ENCODE measurements at regions not wholly inside any gene's neighbourhood (a gene's known extent, or its start where the extent isn't known, plus 50 kb on each side); places are given as distances from the start of the nearest gene placed in this dataset.

GRCh38 chr5:54832858-54833257 is 152.5 kb downstream of the ESM1 start:
- no peak overlapping the region for H3K27ac ChIP-seq (ENCODE audit: low read length)
- no peak for ATAC-seq
- H3K4me1 ChIP-seq (ENCODE audit: control insufficient read depth, insufficient read depth, low read length) = peaks cover 10% of the 10 kb centered on the region
- DNase-seq = no peak
- H3K9me3 ChIP-seq (ENCODE audit: control insufficient read depth, low read length) = no peaks in the 10 kb centered on the region
- intact Hi-C loops (cut with DNase I) = no loop called here
- H3K4me3 ChIP-seq (ENCODE audit: low read length) = no peak overlapping the region
- H3K27me3 ChIP-seq (ENCODE audit: control insufficient read depth, insufficient read depth) = no peaks in the 10 kb centered on the region
- 80% methylated on average over 5 of the region's 5 CpGs for WGBS

DNA sequence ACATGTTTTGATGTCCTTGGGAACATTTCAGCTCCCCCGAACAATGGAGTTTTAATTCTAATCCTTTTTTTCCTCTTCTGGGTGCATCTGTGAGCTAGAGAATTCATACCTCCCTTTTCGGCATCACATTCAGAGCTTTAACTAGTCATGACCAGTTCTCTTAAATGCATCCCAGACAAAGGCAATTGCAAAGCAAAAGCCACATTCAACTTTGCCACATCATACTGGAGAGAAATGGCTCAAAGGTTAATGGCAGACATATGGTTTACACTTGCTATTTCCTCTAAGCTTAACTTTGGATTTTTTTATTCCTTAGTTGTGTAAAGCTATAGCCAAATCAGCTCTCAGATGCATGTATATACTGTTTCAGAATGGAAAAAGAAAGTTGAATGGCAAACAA is 153.3 kb downstream of the ESM1 start:
- H3K4me3 ChIP-seq (ENCODE audit: low read length) = no peak overlapping the region
- no peaks in the 10 kb centered on the region for H3K27me3 ChIP-seq (ENCODE audit: control insufficient read depth, insufficient read depth)
- H3K27ac ChIP-seq (ENCODE audit: low read length) = no peak overlapping the region
- H3K4me1 ChIP-seq (ENCODE audit: control insufficient read depth, insufficient read depth, low read length) = peaks cover 10% of the 10 kb centered on the region
- no peaks in the 10 kb centered on the region for H3K9me3 ChIP-seq (ENCODE audit: control insufficient read depth, low read length)
- no peak for DNase-seq
- intact Hi-C loops (cut with DNase I) = no loop called here
- no peak for ATAC-seq
- WGBS = 95% methylated on average over 2 of the region's 2 CpGs

GRCh38 chr5:54831233-54831632 is 154.2 kb downstream of the ESM1 start:
- H3K9me3 ChIP-seq (ENCODE audit: control insufficient read depth, low read length) = no peaks in the 10 kb centered on the region
- H3K27me3 ChIP-seq (ENCODE audit: control insufficient read depth, insufficient read depth) = no peaks in the 10 kb centered on the region
- no peak overlapping the region for H3K27ac ChIP-seq (ENCODE audit: low read length)
- DNase-seq (no peak), ATAC-seq (no peak)
- peaks cover 10% of the 10 kb centered on the region for H3K4me1 ChIP-seq (ENCODE audit: control insufficient read depth, insufficient read depth, low read length)
- 79% methylated on average over 4 of the region's 4 CpGs for WGBS
- intact Hi-C loops (cut with DNase I) = no loop called here
- no peak overlapping the region for H3K4me3 ChIP-seq (ENCODE audit: low read length)

- Histone ChIP-seq H3K9me3 (ENCODE audit: control insufficient read depth, low read length) (no peaks in the 10 kb centered on the region), H3K27ac (ENCODE audit: low read length) (no peak overlapping the region), H3K27me3 (ENCODE audit: control insufficient read depth, insufficient read depth) (no peaks in the 10 kb centered on the region), H3K4me3 (ENCODE audit: low read length) (no peak overlapping the region), H3K4me1 (ENCODE audit: control insufficient read depth, insufficient read depth, low read length) (peaks cover 10% of the 10 kb centered on the region)
- intact Hi-C loops (cut with DNase I) = no loop called here
- WGBS = 67% methylated on average over 4 of the region's 4 CpGs
- DNase-seq = no peak
- ATAC-seq = no peak
Observed at GRCh38 chr5:54829676-54830535, 155.5 kb downstream of the ESM1 start.

GRCh38 chr5:54829102-54829501 is 156.3 kb downstream of the ESM1 start:
- WGBS = 90% methylated on average over 8 of the region's 8 CpGs
- DNase-seq = no peak
- H3K27ac ChIP-seq (ENCODE audit: low read length) = no peak overlapping the region
- H3K4me1 ChIP-seq (ENCODE audit: control insufficient read depth, insufficient read depth, low read length) = peaks cover 4% of the 10 kb centered on the region
- no peak for ATAC-seq
- H3K9me3 ChIP-seq (ENCODE audit: control insufficient read depth, low read length) = no peaks in the 10 kb centered on the region
- intact Hi-C loops (cut with DNase I) = no loop called here
- no peaks in the 10 kb centered on the region for H3K27me3 ChIP-seq (ENCODE audit: control insufficient read depth, insufficient read depth)
- no peak overlapping the region for H3K4me3 ChIP-seq (ENCODE audit: low read length)

- Histone ChIP-seq H3K4me3 (ENCODE audit: low read length) (no peak overlapping the region), H3K27me3 (ENCODE audit: control insufficient read depth, insufficient read depth) (no peaks in the 10 kb centered on the region), H3K4me1 (ENCODE audit: control insufficient read depth, insufficient read depth, low read length) (no peaks in the 10 kb centered on the region), H3K9me3 (ENCODE audit: control insufficient read depth, low read length) (no peaks in the 10 kb centered on the region), H3K27ac (ENCODE audit: low read length) (no peak overlapping the region)
- ATAC-seq = no peak
- intact Hi-C loops (cut with DNase I) = no loop called here
- no peak for DNase-seq
Observed at GRCh38 chr5:54828151-54828550, 157.2 kb downstream of the ESM1 start.

DNA sequence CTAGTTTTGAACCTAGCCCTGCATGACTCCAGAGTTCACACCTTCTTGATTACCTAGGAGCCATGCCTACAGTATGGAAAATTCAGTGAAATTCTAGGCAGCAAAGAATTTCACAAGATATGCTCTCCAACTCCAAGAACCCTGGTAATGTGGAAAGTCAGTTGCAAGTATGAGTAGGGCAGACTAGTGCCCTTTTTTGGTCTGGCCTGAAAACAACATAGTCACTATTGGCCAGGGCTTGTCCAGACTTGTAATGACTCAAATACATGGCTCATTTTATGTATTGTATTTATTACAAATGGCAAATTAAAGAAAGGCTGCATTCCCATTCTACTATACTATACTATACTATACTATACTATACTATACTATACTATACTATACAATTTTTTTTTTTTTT is 160.4 kb downstream of the ESM1 start:
- no peaks in the 10 kb centered on the region for H3K27me3 ChIP-seq (ENCODE audit: control insufficient read depth, insufficient read depth)
- intact Hi-C loops (cut with DNase I) = no loop called here
- H3K9me3 ChIP-seq (ENCODE audit: control insufficient read depth, low read length) = no peaks in the 10 kb centered on the region
- H3K27ac ChIP-seq (ENCODE audit: low read length) = no peak overlapping the region
- H3K4me1 ChIP-seq (ENCODE audit: control insufficient read depth, insufficient read depth, low read length) = no peaks in the 10 kb centered on the region
- H3K4me3 ChIP-seq (ENCODE audit: low read length) = no peak overlapping the region
- no peak for DNase-seq
- no peak for ATAC-seq

- no peaks in the 10 kb centered on the region for H3K9me3 ChIP-seq (ENCODE audit: control insufficient read depth, low read length)
- no peaks in the 10 kb centered on the region for H3K27me3 ChIP-seq (ENCODE audit: control insufficient read depth, insufficient read depth)
- H3K4me3 ChIP-seq (ENCODE audit: low read length) = no peak overlapping the region
- ATAC-seq (no peak), DNase-seq (no peak)
- H3K4me1 ChIP-seq (ENCODE audit: control insufficient read depth, insufficient read depth, low read length) = no peaks in the 10 kb centered on the region
- intact Hi-C loops (cut with DNase I) = no loop called here
- no peak overlapping the region for H3K27ac ChIP-seq (ENCODE audit: low read length)
Observed at GRCh38 chr5:54823006-54823405, 162.4 kb downstream of the ESM1 start.

- no peak for DNase-seq
- Histone ChIP-seq H3K27me3 (ENCODE audit: control insufficient read depth, insufficient read depth) (no peaks in the 10 kb centered on the region), H3K27ac (ENCODE audit: low read length) (no peak overlapping the region), H3K9me3 (ENCODE audit: control insufficient read depth, low read length) (no peaks in the 10 kb centered on the region), H3K4me1 (ENCODE audit: control insufficient read depth, insufficient read depth, low read length) (no peaks in the 10 kb centered on the region), H3K4me3 (ENCODE audit: low read length) (no peak overlapping the region)
- intact Hi-C loops (cut with DNase I) = no loop called here
- WGBS = 98% methylated on average over 2 of the region's 2 CpGs
- ATAC-seq = no peak
Observed at GRCh38 chr5:54822324-54822687, 163.1 kb downstream of the ESM1 start.

GRCh38 chr5:54821445-54822323 is 163.7 kb downstream of the ESM1 start:
- Histone ChIP-seq H3K27me3 (ENCODE audit: control insufficient read depth, insufficient read depth) (no peaks in the 10 kb centered on the region), H3K4me3 (ENCODE audit: low read length) (no peak overlapping the region), H3K4me1 (ENCODE audit: control insufficient read depth, insufficient read depth, low read length) (no peaks in the 10 kb centered on the region), H3K9me3 (ENCODE audit: control insufficient read depth, low read length) (no peaks in the 10 kb centered on the region), H3K27ac (ENCODE audit: low read length) (no peak overlapping the region)
- intact Hi-C loops (cut with DNase I) = no loop called here
- ATAC-seq (no peak), DNase-seq (no peak)
- WGBS = 72% methylated on average over 4 of the region's 4 CpGs

GRCh38 chr5:54820346-54821134 is 164.9 kb downstream of the ESM1 start:
- ATAC-seq (no peak), DNase-seq (no peak)
- Histone ChIP-seq H3K27me3 (ENCODE audit: control insufficient read depth, insufficient read depth) (no peaks in the 10 kb centered on the region), H3K4me1 (ENCODE audit: control insufficient read depth, insufficient read depth, low read length) (no peaks in the 10 kb centered on the region), H3K9me3 (ENCODE audit: control insufficient read depth, low read length) (no peaks in the 10 kb centered on the region), H3K27ac (ENCODE audit: low read length) (no peak overlapping the region), H3K4me3 (ENCODE audit: low read length) (no peak overlapping the region)
- WGBS = 49% methylated on average over 3 of the region's 3 CpGs
- intact Hi-C loops (cut with DNase I) = no loop called here

Measured in right cardiac atrium (tissue), 5 donors.